ENCODE measurements at regions not wholly inside any gene's neighbourhood (a gene's known extent, or its start where the extent isn't known, plus 50 kb on each side); places are given as distances from the start of the nearest gene placed in this dataset.

GRCh38 chr13:31653730-31654129, 85.6 kb upstream of the RXFP2 start:
- Mint-ChIP-seq H3K9me3 (peaks cover 0 to 8% (median 4%) of the 10 kb centered on the region in 7 donors), H3K4me1 (no peaks in the 10 kb centered on the region), H3K4me3 (no peak overlapping the region), H3K36me3 (no peaks in the 10 kb centered on the region), H3K27me3 (peaks cover 0 to 6% (median 4%) of the 10 kb centered on the region in 3 donors), H3K27ac (no peak overlapping the region)
- DNase-seq (no peak), ATAC-seq (ENCODE audit: low read depth in 2 of 2) (no peak)

DNA sequence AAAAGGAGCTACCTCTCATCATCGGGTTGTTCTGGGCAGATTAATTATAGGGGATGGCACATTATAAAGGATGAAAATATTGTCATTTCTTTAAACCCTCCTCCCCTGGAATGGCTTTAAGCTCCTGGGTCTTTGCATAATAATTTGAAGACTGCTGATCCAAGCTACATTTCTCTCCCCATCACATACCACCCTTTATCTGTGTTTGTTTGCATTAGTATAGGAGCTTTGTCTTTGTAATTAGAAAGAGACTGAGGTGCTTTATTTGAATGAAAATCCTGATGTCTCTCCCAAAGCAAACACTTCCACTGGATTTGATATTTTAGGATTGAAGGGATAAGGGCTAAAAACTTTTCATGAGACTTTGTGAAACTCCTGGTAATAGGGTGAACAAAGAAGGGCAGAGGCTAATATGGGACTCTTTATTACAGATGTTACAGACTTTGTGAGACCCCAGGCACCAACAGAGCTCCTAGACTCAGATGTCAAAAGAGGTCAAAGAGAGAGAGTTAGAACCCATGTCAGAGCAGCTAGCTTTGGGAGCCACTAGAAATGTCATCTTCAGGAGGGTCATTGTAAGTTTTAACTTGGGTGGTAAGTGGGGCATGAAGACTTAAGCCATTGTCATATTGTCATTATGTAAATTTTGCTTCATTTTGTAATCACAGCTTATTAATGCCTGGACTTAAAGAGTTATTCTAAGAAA, 75.3 kb upstream of the RXFP2 start:
- ATAC-seq (ENCODE audit: low read depth in 2 of 2) (no peak), DNase-seq (no peak)
- Mint-ChIP-seq H3K27ac (no peak overlapping the region), H3K27me3 (peaks cover 0 to 6% (median 5%) of the 10 kb centered on the region in 3 donors), H3K4me1 (no peaks in the 10 kb centered on the region), H3K36me3 (peaks cover 0 to 4% of the 10 kb centered on the region in 2 donors), H3K4me3 (no peak overlapping the region), H3K9me3 (peaks cover 2 to 13% (median 7%) of the 10 kb centered on the region in 7 donors)

DNA sequence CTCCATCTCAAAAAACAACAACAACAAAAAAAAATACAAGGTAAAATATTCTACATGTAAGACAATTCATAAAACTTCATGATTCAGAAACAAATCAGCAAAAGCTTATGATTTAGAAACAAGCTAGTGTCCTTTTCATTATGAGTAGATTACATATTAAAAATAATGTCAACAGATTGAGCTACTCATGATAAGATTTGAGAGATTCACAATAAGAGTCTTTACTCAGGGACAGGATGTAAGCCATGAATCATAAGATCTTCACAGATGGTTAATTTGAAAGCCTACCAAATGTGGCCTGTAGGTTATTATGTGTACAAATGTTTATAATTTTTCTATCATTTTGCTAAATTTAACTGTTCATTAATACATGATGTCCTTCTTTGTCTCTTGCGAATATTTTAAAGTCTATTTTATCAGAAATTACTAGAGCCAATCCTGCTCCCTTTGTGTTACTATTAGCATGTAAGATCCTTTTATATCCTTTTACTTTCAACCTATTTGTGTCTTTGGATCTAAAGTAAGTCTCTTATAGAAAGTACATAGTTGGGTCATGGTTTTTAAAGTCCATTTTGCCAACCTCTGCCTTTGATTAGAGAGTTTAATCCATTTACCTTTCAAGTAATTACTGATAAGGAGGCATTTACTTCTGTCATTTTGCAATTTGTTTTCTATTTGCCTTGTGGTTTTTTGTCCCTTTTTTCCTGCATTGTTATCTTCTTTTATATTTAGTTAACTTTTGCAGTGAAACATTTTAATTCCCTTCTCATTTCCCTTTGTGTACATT, 68.3 kb upstream of the RXFP2 start:
- DNase-seq (no peak), ATAC-seq (ENCODE audit: low read depth in 2 of 2) (no peak)
- Mint-ChIP-seq H3K4me1 (no peaks in the 10 kb centered on the region), H3K4me3 (no peak overlapping the region), H3K27me3 (no peaks in the 10 kb centered on the region), H3K27ac (no peak overlapping the region), H3K9me3 (peaks cover 0 to 14% (median 4%) of the 10 kb centered on the region in 7 donors), H3K36me3 (no peaks in the 10 kb centered on the region)

GRCh38 chr13:31674051-31674450, 65.3 kb upstream of the RXFP2 start:
- Mint-ChIP-seq H3K9me3 (peaks cover 0 to 9% (median 2%) of the 10 kb centered on the region in 7 donors), H3K27me3 (no peaks in the 10 kb centered on the region), H3K36me3 (no peaks in the 10 kb centered on the region), H3K27ac (no peak overlapping the region), H3K4me1 (no peaks in the 10 kb centered on the region), H3K4me3 (no peak overlapping the region)
- ATAC-seq (ENCODE audit: low read depth in 2 of 2): no peak
- DNase-seq: no peak

DNA sequence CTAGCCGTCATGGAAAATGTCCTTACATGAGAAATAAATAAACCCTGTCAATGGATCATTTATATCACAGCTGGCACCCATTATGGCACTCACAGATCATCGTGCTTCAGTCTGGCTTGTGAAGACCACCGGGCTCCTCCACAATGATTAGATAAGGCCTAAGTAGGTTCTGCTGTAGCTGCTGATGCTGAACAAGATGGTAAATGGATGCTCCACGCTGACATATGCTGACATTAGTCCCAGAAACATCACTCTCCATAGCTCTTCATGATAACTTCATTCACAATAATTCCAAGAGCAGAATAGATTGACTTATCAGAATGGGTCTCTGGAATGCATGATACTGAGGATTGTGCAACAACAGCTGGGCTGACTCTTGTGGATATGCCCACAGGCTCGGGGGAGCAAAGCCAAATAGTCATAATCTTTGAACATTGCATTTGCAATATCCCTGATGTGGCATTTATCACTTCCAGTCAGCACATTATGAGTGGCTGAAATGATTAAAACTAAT, 63.8 kb upstream of the RXFP2 start:
- ATAC-seq (ENCODE audit: low read depth in 2 of 2) (no peak), DNase-seq (no peak)
- H3K9me3 Mint-ChIP-seq: peaks cover 0 to 6% (median 2%) of the 10 kb centered on the region in 7 donors
- no peak overlapping the region for H3K27ac Mint-ChIP-seq
- no peaks in the 10 kb centered on the region for H3K27me3 Mint-ChIP-seq
- H3K36me3 Mint-ChIP-seq: no peaks in the 10 kb centered on the region
- H3K4me3 Mint-ChIP-seq: no peak overlapping the region
- no peaks in the 10 kb centered on the region for H3K4me1 Mint-ChIP-seq

DNA sequence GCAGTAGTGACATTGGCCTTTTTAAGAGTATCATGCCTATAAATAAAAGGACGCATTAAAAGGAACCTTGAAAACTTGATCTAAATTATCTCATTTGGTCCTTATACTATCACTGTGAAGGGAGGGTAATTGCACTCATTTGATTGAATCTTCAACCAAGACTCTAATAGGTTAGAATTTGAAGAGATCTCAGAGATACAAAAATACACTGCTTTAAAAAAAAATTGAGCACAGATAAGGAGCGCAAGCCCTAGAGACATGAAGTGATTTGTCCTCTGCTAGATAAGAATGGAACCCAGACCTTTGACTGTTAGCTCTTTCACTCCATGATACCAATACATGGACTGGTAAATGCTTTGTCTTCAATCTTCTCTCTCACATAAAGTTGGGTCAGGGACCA, 58.2 kb upstream of the RXFP2 start:
- ATAC-seq (ENCODE audit: low read depth in 2 of 2) (no peak), DNase-seq (no peak)
- H3K36me3 Mint-ChIP-seq: no peaks in the 10 kb centered on the region
- no peak overlapping the region for H3K27ac Mint-ChIP-seq
- H3K27me3 Mint-ChIP-seq: peaks cover 0 to 7% (median 0%) of the 10 kb centered on the region in 3 donors
- peaks cover 0 to 3% (median 2%) of the 10 kb centered on the region in 7 donors for H3K9me3 Mint-ChIP-seq
- H3K4me1 Mint-ChIP-seq: no peaks in the 10 kb centered on the region
- no peak overlapping the region for H3K4me3 Mint-ChIP-seq

GRCh38 chr13:31684466-31684865, 54.9 kb upstream of the RXFP2 start:
- ATAC-seq (ENCODE audit: low read depth in 2 of 2): no peak
- H3K36me3 Mint-ChIP-seq: no peaks in the 10 kb centered on the region
- no peak overlapping the region for H3K27ac Mint-ChIP-seq
- H3K4me1 Mint-ChIP-seq: no peaks in the 10 kb centered on the region
- DNase-seq: no peak
- H3K9me3 Mint-ChIP-seq: peaks cover 0 to 3% (median under 1%) of the 10 kb centered on the region in 7 donors
- H3K27me3 Mint-ChIP-seq: peaks cover 0 to 7% (median 0%) of the 10 kb centered on the region in 3 donors
- H3K4me3 Mint-ChIP-seq: no peak overlapping the region

DNA sequence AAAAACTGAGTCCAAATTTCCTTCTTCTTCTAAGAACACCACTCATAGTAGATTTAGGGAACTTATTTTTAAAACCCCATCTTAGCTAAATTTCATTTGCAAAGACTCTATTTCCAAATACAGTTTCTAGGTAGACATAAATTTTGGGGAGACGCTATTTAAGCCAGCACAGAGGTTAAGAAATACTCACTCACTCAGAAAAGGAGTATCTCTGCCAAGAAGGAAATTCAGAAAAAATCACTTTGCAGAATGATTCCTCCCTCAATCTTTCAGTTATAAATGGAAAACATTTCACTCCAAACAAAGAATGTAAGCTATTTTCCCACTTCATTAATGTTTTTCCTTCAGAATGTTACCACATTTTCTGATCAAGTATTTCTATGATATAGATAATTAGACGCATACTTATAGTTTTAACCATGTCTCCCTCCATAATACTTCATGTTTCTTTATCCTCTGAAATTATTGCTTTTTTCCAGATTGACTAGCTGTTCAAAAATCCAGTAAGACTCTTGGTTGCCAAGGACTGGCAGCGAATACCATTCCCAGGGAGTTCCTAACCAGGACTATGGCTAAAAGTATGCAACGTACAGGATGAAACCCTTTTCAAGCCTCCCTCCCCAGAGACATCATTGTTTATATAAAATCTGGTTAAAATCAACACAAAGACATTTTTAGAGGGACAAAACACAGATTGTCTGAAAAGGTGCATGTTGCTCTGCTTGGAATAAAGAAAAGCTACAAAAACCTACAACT, 52.5 kb upstream of the RXFP2 start:
- no peak for DNase-seq

More for the DNA sequence above, 52.5 kb upstream of the RXFP2 start:
- Mint-ChIP-seq H3K36me3 (no peaks in the 10 kb centered on the region), H3K27me3 (peaks cover 0 to 7% (median 0%) of the 10 kb centered on the region in 3 donors), H3K4me3 (no peak overlapping the region), H3K4me1 (no peaks in the 10 kb centered on the region), H3K9me3 (peaks cover 0 to 7% (median 5%) of the 10 kb centered on the region in 7 donors), H3K27ac (no peak overlapping the region)
- ATAC-seq (ENCODE audit: low read depth in 2 of 2): no peak

Data from naive B cell (primary cell).